ENCODE measurements at regions not wholly inside any gene's neighbourhood (a gene's known extent, or its start where the extent isn't known, plus 50 kb on each side); places are given as distances from the start of the nearest gene placed in this dataset.

DNA sequence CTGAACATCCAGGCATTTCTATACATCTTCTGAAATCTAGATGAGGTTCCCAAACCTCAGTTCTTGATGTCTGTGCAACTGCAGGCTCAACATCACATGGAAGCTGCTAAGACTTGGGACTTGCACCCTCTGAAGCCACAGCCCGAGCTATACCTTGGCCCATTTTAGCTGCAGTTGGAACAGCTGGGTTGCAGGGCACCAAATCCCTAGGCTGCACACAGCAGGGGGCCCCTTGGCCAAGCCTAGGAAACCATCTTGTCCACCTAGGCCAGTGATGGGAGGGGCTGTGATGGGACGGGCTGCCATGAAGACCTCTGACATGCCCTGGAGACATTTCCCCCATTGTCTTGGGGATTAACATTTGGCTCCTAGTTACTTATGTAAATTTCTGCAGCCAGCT is 415.8 kb upstream of the SUCLG2 start:
- no peak for TF ChIP-seq EZH2 (IDR thresholded peaks at IDR 0.05; ENCODE audit: low read length, missing control alignments)
- TF ChIP-seq, protein P1, sequence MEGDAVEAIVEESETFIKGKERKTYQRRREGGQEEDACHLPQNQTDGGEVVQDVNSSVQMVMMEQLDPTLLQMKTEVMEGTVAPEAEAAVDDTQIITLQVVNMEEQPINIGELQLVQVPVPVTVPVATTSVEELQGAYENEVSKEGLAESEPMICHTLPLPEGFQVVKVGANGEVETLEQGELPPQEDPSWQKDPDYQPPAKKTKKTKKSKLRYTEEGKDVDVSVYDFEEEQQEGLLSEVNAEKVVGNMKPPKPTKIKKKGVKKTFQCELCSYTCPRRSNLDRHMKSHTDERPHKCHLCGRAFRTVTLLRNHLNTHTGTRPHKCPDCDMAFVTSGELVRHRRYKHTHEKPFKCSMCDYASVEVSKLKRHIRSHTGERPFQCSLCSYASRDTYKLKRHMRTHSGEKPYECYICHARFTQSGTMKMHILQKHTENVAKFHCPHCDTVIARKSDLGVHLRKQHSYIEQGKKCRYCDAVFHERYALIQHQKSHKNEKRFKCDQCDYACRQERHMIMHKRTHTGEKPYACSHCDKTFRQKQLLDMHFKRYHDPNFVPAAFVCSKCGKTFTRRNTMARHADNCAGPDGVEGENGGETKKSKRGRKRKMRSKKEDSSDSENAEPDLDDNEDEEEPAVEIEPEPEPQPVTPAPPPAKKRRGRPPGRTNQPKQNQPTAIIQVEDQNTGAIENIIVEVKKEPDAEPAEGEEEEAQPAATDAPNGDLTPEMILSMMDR (conservative IDR thresholded peaks at IDR 0.05 in 1 of 2, IDR thresholded peaks at IDR 0.05 in 1 of 2; ENCODE audit: low read depth in 1 of 2, low read length in 2 of 2), result no peak

DNA sequence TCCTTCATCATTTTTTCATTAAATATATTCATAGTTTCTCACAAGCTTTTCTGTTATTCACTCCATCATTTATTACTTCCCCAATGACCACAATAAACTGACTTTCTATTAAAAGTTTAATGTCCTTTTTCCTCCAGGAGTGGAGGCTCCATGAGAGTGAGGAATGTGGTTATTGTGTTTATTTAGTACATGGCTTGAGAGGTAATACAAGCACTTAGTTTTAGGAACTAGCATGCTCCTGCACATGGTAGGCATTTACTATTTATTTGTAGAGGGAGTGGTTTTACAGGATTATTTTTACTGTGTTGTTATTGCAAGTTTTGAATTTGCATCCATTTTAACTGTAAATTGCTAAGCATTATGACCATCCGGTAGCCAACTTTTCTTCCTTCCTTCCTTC is 412.9 kb upstream of the SUCLG2 start:
- Histone ChIP-seq H3K36me3 (ENCODE audit: control insufficient read depth, insufficient read depth, low read length) (no peaks in the 10 kb centered on the region), H3K9me3 (ENCODE audit: control insufficient read depth, insufficient read depth, low read depth, low read length) (no peaks in the 10 kb centered on the region), H3K4me3 (replicated peaks in 1 of 4; ENCODE audit: control extremely low read depth in 1 of 4, insufficient read depth in 1 of 4, low read depth in 3 of 4, low read length in 4 of 4) (no peak overlapping the region), H3K27me3 (ENCODE audit: control insufficient read depth, insufficient read depth, low read length) (no peaks in the 10 kb centered on the region), H3K27ac (ENCODE audit: insufficient read depth, low read length) (no peak overlapping the region), H3K4me1 (ENCODE audit: control insufficient read depth, extremely low read depth, insufficient read depth, low read length) (no peaks in the 10 kb centered on the region), H3K79me2 (ENCODE audit: control insufficient read depth, insufficient read depth, low read length) (no peaks in the 10 kb centered on the region), H3K4me2 (ENCODE audit: extremely low read depth, insufficient read depth, low read length) (no peak overlapping the region), H2AFZ (ENCODE audit: low read length) (no peak overlapping the region), H4K20me1 (ENCODE audit: control insufficient read depth, extremely low read depth, insufficient read depth, low read length) (no peaks in the 10 kb centered on the region), H3K9ac (ENCODE audit: insufficient read depth, low read length) (no peak overlapping the region)
- no peak for DNase-seq (ENCODE audit: low read depth in 2 of 2)
- no peak for TF ChIP-seq EZH2 (IDR thresholded peaks at IDR 0.05; ENCODE audit: low read length, missing control alignments)
- TF ChIP-seq, protein P1 (conservative IDR thresholded peaks at IDR 0.05 in 1 of 2, IDR thresholded peaks at IDR 0.05 in 1 of 2; ENCODE audit: low read depth in 1 of 2, low read length in 2 of 2), result no peak

More for the DNA sequence above, 415.8 kb upstream of the SUCLG2 start:
- no peaks in the 10 kb centered on the region for H4K20me1 ChIP-seq (ENCODE audit: control insufficient read depth, extremely low read depth, insufficient read depth, low read length)
- H3K4me3 ChIP-seq (replicated peaks in 1 of 4; ENCODE audit: control extremely low read depth in 1 of 4, insufficient read depth in 1 of 4, low read depth in 3 of 4, low read length in 4 of 4), result no peak overlapping the region
- DNase-seq (ENCODE audit: low read depth in 2 of 2), result no peak
- H2AFZ ChIP-seq (ENCODE audit: low read length), result no peak overlapping the region
- no peak overlapping the region for H3K4me2 ChIP-seq (ENCODE audit: extremely low read depth, insufficient read depth, low read length)
- no peaks in the 10 kb centered on the region for H3K79me2 ChIP-seq (ENCODE audit: control insufficient read depth, insufficient read depth, low read length)
- no peak overlapping the region for H3K9ac ChIP-seq (ENCODE audit: insufficient read depth, low read length)
- H3K4me1 ChIP-seq (ENCODE audit: control insufficient read depth, extremely low read depth, insufficient read depth, low read length), result no peaks in the 10 kb centered on the region
- H3K27me3 ChIP-seq (ENCODE audit: control insufficient read depth, insufficient read depth, low read length), result no peaks in the 10 kb centered on the region
- H3K27ac ChIP-seq (ENCODE audit: insufficient read depth, low read length), result no peak overlapping the region
- H3K36me3 ChIP-seq (ENCODE audit: control insufficient read depth, insufficient read depth, low read length), result no peaks in the 10 kb centered on the region
- H3K9me3 ChIP-seq (ENCODE audit: control insufficient read depth, insufficient read depth, low read depth, low read length), result no peaks in the 10 kb centered on the region

DNA sequence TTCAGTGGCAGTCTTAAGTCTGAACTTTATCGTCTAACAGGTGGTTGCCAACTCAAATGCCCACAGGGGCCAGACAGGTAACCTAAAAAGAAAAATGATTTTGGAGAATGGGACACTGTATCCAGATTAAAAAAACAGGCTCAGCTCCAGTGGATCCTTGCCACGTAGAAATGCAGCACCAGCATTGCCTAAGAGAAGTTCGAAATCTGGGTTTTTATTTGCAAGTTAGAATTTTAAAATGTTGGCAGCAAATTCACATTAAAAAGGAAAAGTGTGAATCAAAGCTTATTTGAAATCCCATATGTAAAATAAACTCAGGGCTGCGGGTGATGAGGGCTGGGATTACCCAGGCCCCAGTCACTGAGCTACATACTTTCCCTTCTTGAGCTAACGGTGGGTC is 408.5 kb upstream of the SUCLG2 start:
- Histone ChIP-seq H3K27me3 (ENCODE audit: control insufficient read depth, insufficient read depth, low read length) (no peaks in the 10 kb centered on the region), H4K20me1 (ENCODE audit: control insufficient read depth, extremely low read depth, insufficient read depth, low read length) (no peaks in the 10 kb centered on the region), H3K4me2 (ENCODE audit: extremely low read depth, insufficient read depth, low read length) (no peak overlapping the region), H3K79me2 (ENCODE audit: control insufficient read depth, insufficient read depth, low read length) (no peaks in the 10 kb centered on the region), H3K9ac (ENCODE audit: insufficient read depth, low read length) (no peak overlapping the region), H3K36me3 (ENCODE audit: control insufficient read depth, insufficient read depth, low read length) (no peaks in the 10 kb centered on the region), H3K4me3 (replicated peaks in 1 of 4; ENCODE audit: control extremely low read depth in 1 of 4, insufficient read depth in 1 of 4, low read depth in 3 of 4, low read length in 4 of 4) (no peak overlapping the region), H2AFZ (ENCODE audit: low read length) (no peak overlapping the region), H3K4me1 (ENCODE audit: control insufficient read depth, extremely low read depth, insufficient read depth, low read length) (no peaks in the 10 kb centered on the region), H3K9me3 (ENCODE audit: control insufficient read depth, insufficient read depth, low read depth, low read length) (no peaks in the 10 kb centered on the region), H3K27ac (ENCODE audit: insufficient read depth, low read length) (no peak overlapping the region)
- DNase-seq (ENCODE audit: low read depth in 2 of 2), result no peak
- TF ChIP-seq, protein P1 (conservative IDR thresholded peaks at IDR 0.05 in 1 of 2, IDR thresholded peaks at IDR 0.05 in 1 of 2; ENCODE audit: low read depth in 1 of 2, low read length in 2 of 2), result no peak
- no peak for TF ChIP-seq EZH2 (IDR thresholded peaks at IDR 0.05; ENCODE audit: low read length, missing control alignments)
